ENCODE measurements at regions not wholly inside any gene's neighbourhood (a gene's known extent, or its start where the extent isn't known, plus 50 kb on each side); places are given as distances from the start of the nearest gene placed in this dataset.

- TF ChIP-seq CTCF (IDR thresholded peaks at IDR 0.05): no peak
- no peak for TF ChIP-seq POLR2A (IDR thresholded peaks at IDR 0.05)
These were observed 1779.2 kb upstream of the MIR17HG start for GRCh38 chr13:89568276-89568675.

All from thyroid gland (tissue), 4 donors.